Pulmonary artery endothelial cell (primary cell): ENCODE measurements at regions not wholly inside any gene's neighbourhood (a gene's known extent, or its start where the extent isn't known, plus 50 kb on each side); places are given as distances from the start of the nearest gene placed in this dataset.

Experiments used
- DNase-seq: peaks from one replicate; pipeline ENCODE4 v3.0.0-alpha.2; 2011; ENCODE audit warnings: low read depth, low spot score

- no peak for DNase-seq
These were observed 74.7 kb upstream of the C11orf87 start for GRCh38 chr11:109347304-109347703.

- DNase-seq: no peak
These were observed 72.5 kb upstream of the C11orf87 start for GRCh38 chr11:109349276-109350080.

- no peak for DNase-seq
These were observed 71.9 kb upstream of the C11orf87 start for GRCh38 chr11:109350091-109350490.

- no peak for DNase-seq
These were observed 59.9 kb upstream of the C11orf87 start for GRCh38 chr11:109362059-109362458.

GRCh38 chr11:109363682-109364081 lies 58.3 kb upstream of the C11orf87 start:
- no peak for DNase-seq

GRCh38 chr11:109364851-109365250 lies 57.1 kb upstream of the C11orf87 start:
- DNase-seq: no peak

- no peak for DNase-seq
These were observed 50.4 kb upstream of the C11orf87 start for GRCh38 chr11:109371444-109372176.
